Activated T-cell treated with anti-CD3 and anti-CD28 coated beads, Interleukin-2, amount 50 U/mL, for 4 hours (primary cell): ENCODE measurements at regions not wholly inside any gene's neighbourhood (a gene's known extent, or its start where the extent isn't known, plus 50 kb on each side); places are given as distances from the start of the nearest gene placed in this dataset.

Source experiments
- ATAC-seq, 2 donors: fragments of 200-7000 bp; cut with Tn5 transposase; one replicate each; pipeline ENCODE4 v1.10.0; 2021
- DNase-seq: peaks from one replicate; pipeline ENCODE4 v3.0.0-alpha.2; 2020
- H3K27me3 Mint-ChIP-seq: one replicate; pipeline ENCODE4 v1.8.0; 2021; ENCODE audit warnings: low read depth, mixed read lengths
- H3K36me3 Mint-ChIP-seq: one replicate; pipeline ENCODE4 v1.8.0; 2022; ENCODE audit warnings: mixed read lengths; ENCODE audit not compliant: insufficient read depth
- H3K4me1 Mint-ChIP-seq: one replicate; pipeline ENCODE4 v1.8.0; 2021; ENCODE audit warnings: low read depth, mixed read lengths
- H3K4me3 Mint-ChIP-seq: one replicate; pipeline ENCODE4 v1.8.0; 2021; ENCODE audit warnings: mild to moderate bottlenecking, moderate library complexity, mixed read lengths
- H3K9me3 Mint-ChIP-seq: one replicate; pipeline ENCODE4 v1.8.0; 2021; ENCODE audit warnings: mixed read lengths

DNA sequence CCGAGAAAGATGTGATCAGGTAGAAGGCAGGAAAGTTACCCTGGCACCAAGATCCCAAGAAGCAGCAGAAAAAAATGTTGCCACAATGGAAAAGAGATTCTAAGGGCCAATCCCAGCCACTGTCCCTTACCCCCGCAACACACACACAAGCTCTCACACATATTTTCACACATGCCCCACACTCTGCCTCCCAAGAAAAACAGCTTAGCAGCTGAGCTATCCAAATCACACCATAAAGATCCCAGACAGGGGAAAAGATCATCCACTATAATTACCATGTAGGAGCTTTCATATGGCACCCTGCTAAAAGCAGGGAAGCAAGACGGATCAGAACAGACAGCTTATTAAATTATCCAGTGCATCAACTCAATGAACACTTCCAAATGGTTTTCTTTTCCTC is 143.4 kb downstream of the FAM114A2 start:
- Mint-ChIP-seq H3K4me3 (no peak overlapping the region), H3K27me3 (peaks cover 11% of the 10 kb centered on the region), H3K9me3 (no peaks in the 10 kb centered on the region), H3K36me3 (no peaks in the 10 kb centered on the region), H3K4me1 (no peaks in the 10 kb centered on the region)
- no peak for ATAC-seq
- no peak for DNase-seq

GRCh38 chr5:153893817-153894216 is 144.9 kb downstream of the FAM114A2 start:
- H3K4me3 Mint-ChIP-seq = no peak overlapping the region
- ATAC-seq = no peak
- no peaks in the 10 kb centered on the region for H3K4me1 Mint-ChIP-seq
- H3K27me3 Mint-ChIP-seq = peaks cover 9% of the 10 kb centered on the region
- H3K9me3 Mint-ChIP-seq = no peaks in the 10 kb centered on the region
- H3K36me3 Mint-ChIP-seq = no peaks in the 10 kb centered on the region
- DNase-seq = no peak

GRCh38 chr5:153891394-153891793 is 147.3 kb downstream of the FAM114A2 start:
- no peaks in the 10 kb centered on the region for H3K27me3 Mint-ChIP-seq
- H3K4me1 Mint-ChIP-seq = no peaks in the 10 kb centered on the region
- DNase-seq = no peak
- H3K9me3 Mint-ChIP-seq = no peaks in the 10 kb centered on the region
- ATAC-seq = no peak
- H3K36me3 Mint-ChIP-seq = no peaks in the 10 kb centered on the region
- no peak overlapping the region for H3K4me3 Mint-ChIP-seq

- H3K36me3 Mint-ChIP-seq = no peaks in the 10 kb centered on the region
- no peaks in the 10 kb centered on the region for H3K4me1 Mint-ChIP-seq
- no peak for ATAC-seq
- no peak for DNase-seq
- H3K27me3 Mint-ChIP-seq = peaks cover 6% of the 10 kb centered on the region
- H3K4me3 Mint-ChIP-seq = no peak overlapping the region
- no peaks in the 10 kb centered on the region for H3K9me3 Mint-ChIP-seq
Observed at GRCh38 chr5:153888781-153889180, 149.9 kb downstream of the FAM114A2 start.

- H3K4me3 Mint-ChIP-seq = no peak overlapping the region
- H3K36me3 Mint-ChIP-seq = no peaks in the 10 kb centered on the region
- H3K9me3 Mint-ChIP-seq = no peaks in the 10 kb centered on the region
- H3K27me3 Mint-ChIP-seq = peaks cover 8% of the 10 kb centered on the region
- DNase-seq (no peak), ATAC-seq (no peak)
- H3K4me1 Mint-ChIP-seq = no peaks in the 10 kb centered on the region
Observed at GRCh38 chr5:153885141-153885540, 153.6 kb downstream of the FAM114A2 start.

GRCh38 chr5:153884612-153884957 is 154.1 kb downstream of the FAM114A2 start:
- Mint-ChIP-seq H3K36me3 (no peaks in the 10 kb centered on the region), H3K4me1 (no peaks in the 10 kb centered on the region), H3K27me3 (peaks cover 8% of the 10 kb centered on the region), H3K4me3 (no peak overlapping the region), H3K9me3 (no peaks in the 10 kb centered on the region)
- no peak for ATAC-seq
- DNase-seq = no peak

- no peak for ATAC-seq
- H3K27me3 Mint-ChIP-seq = peaks cover 8% of the 10 kb centered on the region
- H3K4me3 Mint-ChIP-seq = no peak overlapping the region
- no peak for DNase-seq
- H3K4me1 Mint-ChIP-seq = no peaks in the 10 kb centered on the region
- H3K9me3 Mint-ChIP-seq = no peaks in the 10 kb centered on the region
- H3K36me3 Mint-ChIP-seq = no peaks in the 10 kb centered on the region
Observed at GRCh38 chr5:153883854-153884611, 154.7 kb downstream of the FAM114A2 start.

GRCh38 chr5:153881687-153882086 is 157.0 kb downstream of the FAM114A2 start:
- Mint-ChIP-seq H3K36me3 (no peaks in the 10 kb centered on the region), H3K27me3 (peaks cover 8% of the 10 kb centered on the region), H3K9me3 (no peaks in the 10 kb centered on the region), H3K4me3 (no peak overlapping the region), H3K4me1 (no peaks in the 10 kb centered on the region)
- no peak for DNase-seq
- no peak for ATAC-seq

- H3K9me3 Mint-ChIP-seq = no peaks in the 10 kb centered on the region
- H3K27me3 Mint-ChIP-seq = peaks cover 8% of the 10 kb centered on the region
- ATAC-seq (no peak), DNase-seq (no peak)
- H3K4me1 Mint-ChIP-seq = no peaks in the 10 kb centered on the region
- H3K36me3 Mint-ChIP-seq = no peaks in the 10 kb centered on the region
- no peak overlapping the region for H3K4me3 Mint-ChIP-seq
Observed at GRCh38 chr5:153880106-153880505, 158.6 kb downstream of the FAM114A2 start.

DNA sequence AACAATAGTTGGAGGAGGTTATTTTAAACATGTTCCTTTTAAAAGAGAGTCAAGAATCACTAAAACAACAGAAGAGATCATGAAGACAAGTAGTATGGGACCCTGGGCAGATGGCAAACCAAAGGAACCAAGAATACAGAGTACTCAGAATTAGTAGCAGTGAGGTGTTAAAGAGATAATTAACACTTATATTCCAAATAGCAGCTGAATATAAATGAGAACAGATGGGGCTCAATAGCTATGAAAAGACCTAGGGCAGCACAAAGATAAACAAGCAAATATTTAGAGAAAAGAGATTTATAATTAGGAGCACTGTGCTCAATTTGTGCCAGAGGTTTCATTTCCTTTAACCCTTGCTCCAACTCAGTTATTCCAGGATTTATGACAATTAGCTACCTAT is 159.1 kb downstream of the FAM114A2 start:
- Mint-ChIP-seq H3K4me1 (no peaks in the 10 kb centered on the region), H3K36me3 (no peaks in the 10 kb centered on the region), H3K4me3 (no peak overlapping the region), H3K9me3 (no peaks in the 10 kb centered on the region), H3K27me3 (peaks cover 12% of the 10 kb centered on the region)
- no peak for ATAC-seq
- no peak for DNase-seq

DNA sequence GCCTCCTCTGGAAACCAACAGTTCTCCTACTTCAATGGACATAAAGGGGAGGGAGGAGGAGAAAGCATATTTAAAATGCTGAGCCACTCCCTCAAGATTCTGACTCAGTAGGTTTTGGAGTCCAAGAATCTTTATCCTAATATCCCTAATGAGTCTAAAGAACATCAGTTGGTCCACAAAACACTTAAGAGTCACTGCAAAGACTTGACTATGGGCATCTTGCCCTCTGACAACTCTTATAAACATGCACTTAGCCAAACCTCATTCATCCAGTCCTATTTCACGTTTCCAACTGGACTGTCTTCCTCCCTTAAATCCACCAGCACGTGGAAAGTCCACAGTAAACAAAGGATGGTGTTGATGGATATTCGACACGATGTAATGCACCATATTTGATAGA is 172.5 kb downstream of the FAM114A2 start:
- H3K27me3 Mint-ChIP-seq = peaks cover 3% of the 10 kb centered on the region
- H3K9me3 Mint-ChIP-seq = peaks cover 3% of the 10 kb centered on the region
- DNase-seq = no peak
- ATAC-seq = no peak
- no peaks in the 10 kb centered on the region for H3K36me3 Mint-ChIP-seq
- H3K4me3 Mint-ChIP-seq = no peak overlapping the region
- no peaks in the 10 kb centered on the region for H3K4me1 Mint-ChIP-seq

GRCh38 chr5:153865016-153865415 is 173.7 kb downstream of the FAM114A2 start:
- H3K9me3 Mint-ChIP-seq = peaks cover 3% of the 10 kb centered on the region
- H3K27me3 Mint-ChIP-seq = peaks cover 3% of the 10 kb centered on the region
- no peaks in the 10 kb centered on the region for H3K36me3 Mint-ChIP-seq
- no peak for ATAC-seq
- no peak overlapping the region for H3K4me3 Mint-ChIP-seq
- no peaks in the 10 kb centered on the region for H3K4me1 Mint-ChIP-seq
- DNase-seq = no peak

DNA sequence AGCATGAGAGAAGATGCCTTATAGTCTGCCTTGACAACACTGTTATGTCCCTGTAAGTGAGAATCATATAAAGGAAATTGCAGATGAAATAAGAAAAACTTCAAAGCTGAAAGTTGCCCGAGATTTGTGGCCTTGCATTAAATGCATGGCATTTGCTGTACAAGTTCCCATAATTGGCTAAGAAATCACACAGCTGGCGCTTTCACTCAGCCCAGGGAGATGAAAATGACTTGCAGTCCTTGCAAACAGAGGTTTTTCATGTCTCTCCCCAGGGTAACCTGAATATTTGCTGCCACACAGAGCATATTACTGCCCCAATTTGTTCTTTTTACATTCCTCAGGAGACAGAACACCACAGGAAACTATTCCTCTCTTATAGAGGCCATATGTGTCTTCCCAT is 174.8 kb downstream of the FAM114A2 start:
- Mint-ChIP-seq H3K36me3 (no peaks in the 10 kb centered on the region), H3K4me1 (no peaks in the 10 kb centered on the region), H3K4me3 (no peak overlapping the region), H3K27me3 (peaks cover 3% of the 10 kb centered on the region), H3K9me3 (peaks cover 3% of the 10 kb centered on the region)
- no peak for DNase-seq
- ATAC-seq = no peak
